ENCODE measurements at regions not wholly inside any gene's neighbourhood (a gene's known extent, or its start where the extent isn't known, plus 50 kb on each side); places are given as distances from the start of the nearest gene placed in this dataset.

DNA sequence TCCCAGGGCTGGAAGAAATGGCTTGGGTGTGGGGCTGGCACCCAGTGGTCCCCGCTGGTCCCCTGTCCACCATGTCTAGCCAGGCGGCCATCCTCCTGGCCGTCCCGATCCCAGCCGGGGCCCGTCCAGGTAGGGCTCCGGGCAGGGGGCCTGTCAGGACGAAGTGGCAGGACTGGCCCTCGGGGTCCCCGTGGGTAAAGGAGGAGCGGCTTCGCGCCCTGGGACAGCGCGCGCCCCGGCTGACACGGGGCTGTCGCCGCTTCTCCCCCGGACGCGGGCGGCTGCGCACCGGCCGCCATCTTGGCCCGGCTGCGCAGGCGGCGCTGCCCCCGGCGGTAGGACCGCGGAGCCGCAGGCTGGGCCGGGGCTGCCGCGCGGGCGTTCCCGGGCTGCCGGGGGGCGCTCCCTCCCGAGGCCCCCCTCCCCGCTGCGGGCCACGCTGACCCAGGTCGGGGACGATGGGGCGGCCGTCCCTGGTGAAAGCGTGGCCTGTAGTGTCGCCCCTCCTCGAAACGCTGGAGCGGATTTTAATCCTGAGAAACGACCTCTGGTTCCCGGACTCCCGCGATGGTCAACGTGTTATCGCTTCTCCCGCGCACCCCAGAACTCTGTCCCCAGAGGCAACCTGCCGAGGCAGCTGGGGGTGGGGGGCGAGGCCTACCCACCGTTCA lies 60.4 kb upstream of the BCOR start:
- peak; percentile 39 for DNase-seq
- peaks cover 22% of the 10 kb centered on the region for H3K4me1 Mint-ChIP-seq
- H3K27me3 Mint-ChIP-seq = peaks cover 19% of the 10 kb centered on the region
- H3K4me3 Mint-ChIP-seq = peak overlapping the region; percentile 71
- no peaks in the 10 kb centered on the region for H3K36me3 Mint-ChIP-seq
- H3K9me3 Mint-ChIP-seq = no peaks in the 10 kb centered on the region
- H3K27ac Mint-ChIP-seq = no peak overlapping the region
- CTCF ChIA-PET = interaction anchor here (1.3 kb wide), 1 partner anchor 9 kb away, joined by 4 read pairs; no protein-coding TSS in a partner anchor

DNA sequence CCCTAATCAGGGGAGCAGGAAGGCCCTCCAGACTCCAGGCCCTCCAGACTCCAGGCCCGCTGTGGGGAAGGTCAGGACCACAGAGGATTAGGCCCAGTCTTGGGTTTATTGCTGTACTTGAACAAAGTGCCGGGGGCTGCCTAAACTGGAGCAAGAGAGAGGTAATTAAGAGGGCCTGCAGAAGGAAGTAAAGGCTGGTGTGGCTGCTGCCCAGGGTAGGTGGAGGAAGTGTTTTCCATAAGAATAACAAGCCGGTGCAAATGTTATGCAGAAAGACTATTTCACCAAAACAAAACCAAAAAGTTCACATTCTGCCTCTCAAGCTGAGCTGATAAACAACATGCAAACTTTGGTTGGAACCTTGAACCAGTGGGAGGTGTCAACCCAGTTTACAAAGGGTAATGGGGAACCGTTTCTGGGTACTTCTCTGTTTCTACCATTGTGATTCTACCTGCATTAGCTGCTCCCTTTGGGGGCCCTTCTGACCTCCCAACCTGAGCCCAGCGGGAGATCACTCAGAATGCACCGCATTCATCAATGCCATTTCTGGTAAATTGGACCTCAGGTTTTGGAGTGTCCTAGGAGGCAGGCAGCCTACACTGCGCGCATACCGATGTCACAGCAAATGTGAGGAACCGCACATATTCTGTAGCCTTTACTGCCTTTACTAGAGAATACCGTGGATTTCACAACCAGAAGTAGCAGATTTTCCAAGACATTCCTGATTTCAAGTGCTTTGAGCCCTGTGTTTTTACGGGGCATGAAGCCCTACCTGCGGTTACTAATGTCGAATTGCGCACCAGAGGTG lies 59.7 kb upstream of the BCOR start:
- peak overlapping the region; percentile 54 for H3K4me3 Mint-ChIP-seq
- DNase-seq = no peak
- no peaks in the 10 kb centered on the region for H3K36me3 Mint-ChIP-seq
- peaks cover 20% of the 10 kb centered on the region for H3K27me3 Mint-ChIP-seq
- peaks cover 22% of the 10 kb centered on the region for H3K4me1 Mint-ChIP-seq
- CTCF ChIA-PET = no interaction called here
- H3K9me3 Mint-ChIP-seq = no peaks in the 10 kb centered on the region
- H3K27ac Mint-ChIP-seq = no peak overlapping the region

GRCh38 chrX:40156470-40157227 lies 58.9 kb upstream of the BCOR start:
- peak overlapping the region; percentile 54 for H3K4me3 Mint-ChIP-seq
- CTCF ChIA-PET = no interaction called here
- no peaks in the 10 kb centered on the region for H3K9me3 Mint-ChIP-seq
- no peak overlapping the region for H3K27ac Mint-ChIP-seq
- DNase-seq = no peak
- no peaks in the 10 kb centered on the region for H3K36me3 Mint-ChIP-seq
- peaks cover 24% of the 10 kb centered on the region for H3K27me3 Mint-ChIP-seq
- H3K4me1 Mint-ChIP-seq = peaks cover 22% of the 10 kb centered on the region

DNA sequence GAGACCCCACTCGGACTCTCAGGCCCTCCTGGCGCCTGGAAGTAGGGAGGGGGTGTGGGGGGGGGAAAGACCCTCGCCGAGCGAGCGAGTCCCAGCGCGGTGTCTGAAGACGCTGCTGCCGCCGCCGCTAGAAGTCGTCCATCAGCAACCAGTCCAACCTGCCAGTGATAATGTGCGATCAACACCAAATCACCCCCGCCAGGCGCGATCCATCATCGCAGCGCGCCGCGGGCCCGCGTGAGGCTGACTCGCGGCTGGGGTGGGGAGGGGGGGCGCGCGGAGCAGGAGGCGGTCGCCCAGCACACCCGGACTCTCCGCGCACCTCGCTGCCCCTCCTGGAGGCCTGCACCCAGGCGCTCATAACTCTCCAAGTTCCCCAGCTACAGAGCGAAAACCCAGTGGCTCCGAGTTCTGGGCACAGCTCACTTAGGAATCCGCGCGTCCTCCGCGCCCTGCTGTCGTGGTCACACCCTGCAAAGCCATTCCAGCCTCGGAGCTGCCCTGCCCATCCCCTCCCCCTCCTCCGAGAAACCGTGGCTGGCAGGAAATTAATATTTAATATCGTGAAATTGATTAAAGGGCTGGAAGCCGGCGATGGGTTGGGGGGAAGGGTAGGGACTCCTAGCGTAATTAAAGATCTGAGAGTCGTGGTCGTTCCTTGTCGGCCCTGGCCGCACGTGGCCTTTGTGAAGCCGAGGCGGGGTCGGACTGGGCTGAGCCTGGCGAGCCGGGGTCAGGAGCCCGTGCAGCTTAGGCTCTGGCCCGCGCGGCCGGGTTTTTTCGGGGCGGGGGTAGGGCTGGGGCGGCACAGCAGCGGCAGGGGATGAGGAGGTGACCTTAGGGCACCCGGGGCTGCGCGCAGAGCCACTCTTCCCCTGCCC lies 58.1 kb upstream of the BCOR start:
- no peaks in the 10 kb centered on the region for H3K36me3 Mint-ChIP-seq
- no peak overlapping the region for H3K27ac Mint-ChIP-seq
- H3K9me3 Mint-ChIP-seq = no peaks in the 10 kb centered on the region
- CTCF ChIA-PET = no interaction called here
- peaks cover 22% of the 10 kb centered on the region for H3K4me1 Mint-ChIP-seq
- no peak for DNase-seq
- peak overlapping the region; percentile 75 for H3K4me3 Mint-ChIP-seq
- peaks cover 24% of the 10 kb centered on the region for H3K27me3 Mint-ChIP-seq

DNA sequence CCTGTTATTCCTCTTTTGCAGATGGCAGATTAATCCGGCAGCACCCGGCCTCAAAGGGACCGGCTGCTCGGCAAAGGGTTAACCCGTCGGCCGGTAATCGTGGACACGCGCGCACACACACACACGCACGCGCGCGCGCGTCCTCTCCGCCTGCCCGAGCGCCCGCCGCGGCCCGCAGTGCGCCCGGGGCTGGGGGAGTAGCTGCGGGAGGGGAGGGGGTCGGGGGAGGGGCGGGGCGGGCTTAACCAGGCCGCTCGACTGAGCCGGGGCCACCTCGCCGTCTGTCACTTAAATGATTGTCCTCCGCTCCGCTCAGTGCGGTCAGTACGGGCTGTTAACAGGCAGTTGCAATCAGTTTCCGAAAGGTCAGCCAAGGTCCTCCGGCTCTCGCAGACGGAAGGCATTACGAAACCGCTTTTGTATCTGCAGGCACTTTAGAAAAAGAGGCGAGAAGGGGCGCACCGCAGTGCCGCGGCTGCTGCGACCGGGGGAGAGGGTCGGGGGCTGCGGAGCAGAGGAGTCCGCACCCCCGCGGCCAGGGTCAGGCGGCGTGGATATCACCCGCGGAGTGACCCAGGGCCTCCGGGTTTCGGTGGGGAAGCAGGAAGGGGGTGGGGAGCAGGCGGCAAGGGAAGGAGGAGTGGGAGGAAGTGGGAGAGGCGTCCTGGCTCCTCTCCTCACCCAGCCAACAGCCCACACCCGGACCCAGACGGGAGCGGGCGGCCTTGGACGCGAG lies 57.3 kb upstream of the BCOR start:
- H3K4me1 Mint-ChIP-seq = peaks cover 25% of the 10 kb centered on the region
- peak; percentile 25 for DNase-seq

DNA sequence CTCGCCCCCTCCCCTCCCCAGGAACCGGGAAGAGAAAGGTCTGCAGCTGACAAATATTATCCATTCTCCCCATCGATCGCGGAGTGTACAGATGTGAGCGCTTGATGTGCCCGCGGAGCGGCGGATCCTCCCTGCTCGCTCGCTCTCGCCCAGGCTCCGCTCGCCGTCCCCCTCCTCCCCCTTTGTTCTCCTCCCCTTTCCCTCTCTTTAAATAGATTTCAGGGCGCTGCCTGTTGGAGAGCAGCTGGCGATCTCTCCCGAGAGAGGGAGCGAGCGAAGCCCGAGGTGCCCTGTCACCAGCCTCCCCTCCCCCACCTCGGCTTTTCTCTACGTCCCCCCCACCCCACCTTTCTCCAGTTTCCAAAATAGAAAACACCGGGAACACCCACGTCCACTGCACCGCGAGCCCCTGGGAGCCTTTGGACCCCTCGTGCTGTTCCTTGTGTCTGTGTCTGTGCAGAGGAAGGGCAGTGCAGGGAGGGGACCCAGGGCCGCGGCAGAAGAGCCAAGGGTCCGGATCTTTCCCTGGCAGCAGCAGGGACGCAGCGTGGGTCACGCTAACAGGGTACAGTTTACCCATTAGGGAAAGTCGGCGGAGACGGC lies 56.6 kb upstream of the BCOR start:
- Mint-ChIP-seq H3K4me3 (peak overlapping the region; percentile 75), H3K27me3 (peaks cover 27% of the 10 kb centered on the region), H3K36me3 (no peaks in the 10 kb centered on the region), H3K4me1 (peaks cover 22% of the 10 kb centered on the region), H3K9me3 (no peaks in the 10 kb centered on the region), H3K27ac (no peak overlapping the region)
- peak; percentile 28 for DNase-seq
- CTCF ChIA-PET = interaction anchor here (1.3 to 1.9 kb wide), 2 partner anchors 14 to 16 kb away, joined by 3 to 4 read pairs; no protein-coding TSS in a partner anchor

More for the DNA sequence above, 57.3 kb upstream of the BCOR start:
- CTCF ChIA-PET = interaction anchor here (1.9 kb wide), 1 partner anchor 13 kb away, joined by 4 read pairs; no protein-coding TSS in a partner anchor
- H3K36me3 Mint-ChIP-seq = no peaks in the 10 kb centered on the region
- H3K4me3 Mint-ChIP-seq = peak overlapping the region; percentile 75
- H3K27ac Mint-ChIP-seq = no peak overlapping the region
- peaks cover 27% of the 10 kb centered on the region for H3K27me3 Mint-ChIP-seq
- H3K9me3 Mint-ChIP-seq = no peaks in the 10 kb centered on the region

- H3K27ac Mint-ChIP-seq = peak overlapping the region; percentile 45
Measured at GRCh38 chrX:40153345-40154249, 55.8 kb upstream of the BCOR start.

DNA sequence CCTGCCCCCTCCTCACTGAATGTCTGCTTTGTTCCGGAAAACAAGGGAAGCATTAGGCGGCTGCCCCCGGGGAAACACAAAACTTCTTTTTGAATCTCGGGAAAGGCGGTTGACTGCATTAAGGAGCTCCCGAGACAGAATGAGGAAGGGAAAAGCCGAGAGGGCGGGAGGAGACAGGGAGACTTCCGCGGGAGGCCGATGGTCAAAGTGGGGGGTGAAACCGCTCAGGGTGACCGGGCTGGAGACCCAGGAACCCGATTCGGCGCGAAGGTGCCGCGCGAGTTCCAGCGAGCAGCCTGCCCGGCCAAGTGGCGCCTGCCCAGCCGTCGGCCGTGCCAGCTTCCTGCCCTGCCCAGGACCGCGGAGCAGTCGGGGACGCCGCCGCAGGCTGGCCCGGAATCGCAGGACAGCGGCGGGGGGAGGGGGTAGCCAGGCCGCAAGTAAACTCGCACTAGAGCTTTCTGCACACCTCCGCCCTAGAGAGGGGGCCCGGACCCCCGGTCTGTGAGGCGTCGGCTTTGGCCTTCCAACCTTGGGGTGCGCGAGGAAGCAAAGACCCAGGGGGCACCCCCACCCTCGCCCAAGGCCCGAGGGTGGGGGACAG lies 55.1 kb upstream of the BCOR start:
- no peak overlapping the region for H3K27ac Mint-ChIP-seq
- peaks cover 36% of the 10 kb centered on the region for H3K27me3 Mint-ChIP-seq
- peaks cover 25% of the 10 kb centered on the region for H3K4me1 Mint-ChIP-seq
- peak; percentile 34 for DNase-seq
- H3K4me3 Mint-ChIP-seq = peak overlapping the region; percentile 75
- H3K9me3 Mint-ChIP-seq = no peaks in the 10 kb centered on the region
- CTCF ChIA-PET = interaction anchor here (1.3 to 1.9 kb wide), 2 partner anchors 15 to 18 kb away, joined by 3 to 4 read pairs; no protein-coding TSS in a partner anchor
- no peaks in the 10 kb centered on the region for H3K36me3 Mint-ChIP-seq

More at GRCh38 chrX:40153345-40154249, 55.8 kb upstream of the BCOR start:
- Mint-ChIP-seq H3K9me3 (no peaks in the 10 kb centered on the region), H3K36me3 (no peaks in the 10 kb centered on the region), H3K27me3 (peaks cover 31% of the 10 kb centered on the region), H3K4me1 (peaks cover 26% of the 10 kb centered on the region), H3K4me3 (peak overlapping the region; percentile 75)
- CTCF ChIA-PET = interaction anchor here (1.3 to 1.9 kb wide), 2 partner anchors 15 to 17 kb away, joined by 3 to 4 read pairs; no protein-coding TSS in a partner anchor
- peak; percentile 72 for DNase-seq

DNA sequence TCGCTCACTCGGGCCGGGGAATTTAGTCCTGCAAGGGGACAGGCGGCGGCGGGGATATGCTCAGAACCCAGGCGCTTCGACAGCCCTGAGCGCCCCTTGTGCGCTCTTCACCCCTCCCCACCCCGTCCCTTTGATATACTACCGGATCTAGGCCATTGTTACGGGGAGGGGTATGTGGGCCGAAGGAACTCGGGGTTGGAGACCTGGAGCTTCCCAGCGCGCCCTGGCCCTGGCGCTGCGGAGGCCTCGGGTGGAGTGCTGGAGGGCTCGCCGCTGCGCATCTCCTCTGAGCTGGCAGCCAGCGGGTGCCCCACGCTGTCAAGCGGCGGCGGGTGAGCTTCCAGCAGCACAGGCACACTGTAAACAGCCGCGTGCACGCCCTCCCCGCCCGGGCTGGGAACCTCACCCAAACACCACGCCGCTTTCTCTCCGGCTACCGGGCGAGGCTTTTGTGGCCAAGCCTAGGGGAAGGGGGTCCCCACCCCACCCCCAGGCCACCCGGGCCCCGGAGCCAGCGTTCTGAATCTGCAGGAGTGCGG lies 54.5 kb upstream of the BCOR start:
- H3K9me3 Mint-ChIP-seq = no peaks in the 10 kb centered on the region
- H3K36me3 Mint-ChIP-seq = no peaks in the 10 kb centered on the region
- H3K27ac Mint-ChIP-seq = no peak overlapping the region
- H3K4me3 Mint-ChIP-seq = peak overlapping the region; percentile 67
- DNase-seq = peak; percentile 58
- CTCF ChIA-PET = no interaction called here
- peaks cover 19% of the 10 kb centered on the region for H3K4me1 Mint-ChIP-seq
- peaks cover 40% of the 10 kb centered on the region for H3K27me3 Mint-ChIP-seq

GRCh38 chrX:40151211-40152172 lies 53.7 kb upstream of the BCOR start:
- no peaks in the 10 kb centered on the region for H3K9me3 Mint-ChIP-seq
- H3K4me3 Mint-ChIP-seq = no peak overlapping the region
- H3K27ac Mint-ChIP-seq = no peak overlapping the region
- H3K4me1 Mint-ChIP-seq = peaks cover 22% of the 10 kb centered on the region
- H3K27me3 Mint-ChIP-seq = peaks cover 48% of the 10 kb centered on the region
- H3K36me3 Mint-ChIP-seq = no peaks in the 10 kb centered on the region
- CTCF ChIA-PET = no interaction called here
- no peak for DNase-seq
